OCI-LY3 (cell line): ENCODE measurements at regions not wholly inside any gene's neighbourhood (a gene's known extent, or its start where the extent isn't known, plus 50 kb on each side); places are given as distances from the start of the nearest gene placed in this dataset.

ENCODE experiments used
- EZH2phosphoT487 ChIP-seq: fragments of 200-600 bp; shearing (Covaris generic); IDR thresholded peaks from 2 replicates; pipeline ENCODE4 v1.6.1; 2018; ENCODE audit warnings: antibody characterized with exemption, mixed run types, low read depth
- TF ChIP-seq, protein P1 (sequence below): fragments of 200-600, 300-600 bp; sonication (generic); IDR thresholded peaks from 2 replicates; pipeline ENCODE4 v1.5.1; 2014; ENCODE audit warnings: antibody characterized with exemption, low read length, low read depth

DNA sequence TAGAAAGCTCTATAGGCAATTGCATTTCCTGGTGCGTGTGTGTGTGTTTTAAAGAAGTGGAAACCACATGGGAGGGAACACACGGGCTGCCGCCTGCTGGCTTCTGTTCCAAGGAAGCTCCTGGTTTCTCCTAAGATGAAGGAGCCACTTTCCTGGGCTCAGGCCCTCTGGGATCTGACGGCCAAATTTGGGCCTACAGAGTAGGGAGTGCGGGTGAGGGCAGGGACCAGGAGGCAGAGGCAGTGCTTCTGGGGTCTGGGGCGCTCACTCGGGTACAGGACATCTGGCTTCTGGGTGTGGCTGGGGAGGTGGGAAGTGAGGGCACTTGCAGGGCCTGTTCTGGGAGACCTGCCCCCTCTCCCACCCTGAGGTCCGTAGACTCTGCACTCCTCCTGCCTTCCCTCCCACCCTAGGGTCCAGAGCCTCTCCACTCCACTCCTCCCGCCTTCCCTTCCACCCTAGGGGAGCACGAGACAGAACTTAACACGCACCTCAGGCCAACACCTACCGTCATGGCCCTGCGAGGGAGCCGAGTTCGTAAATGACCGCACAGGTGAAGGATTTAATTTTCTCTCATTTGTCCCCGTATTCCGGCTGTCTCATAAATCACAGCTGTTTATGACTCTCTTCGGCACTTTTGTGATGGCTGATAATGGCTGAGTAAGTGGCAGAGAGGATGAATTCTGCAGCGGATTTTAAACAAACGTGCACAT lies 127.7 kb downstream of the KIF26A start:
- TF ChIP-seq, protein P1, sequence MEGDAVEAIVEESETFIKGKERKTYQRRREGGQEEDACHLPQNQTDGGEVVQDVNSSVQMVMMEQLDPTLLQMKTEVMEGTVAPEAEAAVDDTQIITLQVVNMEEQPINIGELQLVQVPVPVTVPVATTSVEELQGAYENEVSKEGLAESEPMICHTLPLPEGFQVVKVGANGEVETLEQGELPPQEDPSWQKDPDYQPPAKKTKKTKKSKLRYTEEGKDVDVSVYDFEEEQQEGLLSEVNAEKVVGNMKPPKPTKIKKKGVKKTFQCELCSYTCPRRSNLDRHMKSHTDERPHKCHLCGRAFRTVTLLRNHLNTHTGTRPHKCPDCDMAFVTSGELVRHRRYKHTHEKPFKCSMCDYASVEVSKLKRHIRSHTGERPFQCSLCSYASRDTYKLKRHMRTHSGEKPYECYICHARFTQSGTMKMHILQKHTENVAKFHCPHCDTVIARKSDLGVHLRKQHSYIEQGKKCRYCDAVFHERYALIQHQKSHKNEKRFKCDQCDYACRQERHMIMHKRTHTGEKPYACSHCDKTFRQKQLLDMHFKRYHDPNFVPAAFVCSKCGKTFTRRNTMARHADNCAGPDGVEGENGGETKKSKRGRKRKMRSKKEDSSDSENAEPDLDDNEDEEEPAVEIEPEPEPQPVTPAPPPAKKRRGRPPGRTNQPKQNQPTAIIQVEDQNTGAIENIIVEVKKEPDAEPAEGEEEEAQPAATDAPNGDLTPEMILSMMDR = no peak
- no peak for TF ChIP-seq EZH2phosphoT487
